SK-N-SH (cell line): ENCODE measurements at regions not wholly inside any gene's neighbourhood (a gene's known extent, or its start where the extent isn't known, plus 50 kb on each side); places are given as distances from the start of the nearest gene placed in this dataset.

ENCODE experiments used
- CTCF ChIA-PET: fragments of 300-600, 350-600 bp; formaldehyde crosslinking; extraction: SDS; loops from one replicate; lab custom pipeline; 2021; lab: Yijun Ruan, JAX
- POLR2A ChIA-PET: fragments of 350-600 bp; sonication (Branson Sonifier 250); formaldehyde crosslinking; extraction: SDS; loops from one replicate; lab custom pipeline; 2020; ENCODE audit warnings: antibody characterized with exemption, inconsistent platforms; lab: Yijun Ruan, JAX
- DNase-seq: peaks from one replicate; pipeline ENCODE4 v3.0.0; 2012
- H2AFZ ChIP-seq: fragments of 200-600 bp; sonication (generic); 2 replicates; pipeline ENCODE4 v1.8.1; 2016; ENCODE audit warnings: antibody characterized with exemption, mild to moderate bottlenecking, low read depth
- H3F3A ChIP-seq: fragments of 200-600 bp; sonication (generic); replicated peaks from 2 replicates; pipeline ENCODE3; 2016; ENCODE audit warnings: antibody characterized with exemption, mild to moderate bottlenecking; ENCODE audit not compliant: insufficient read depth
- H3K27ac ChIP-seq, 2 experiments: fragments of 200-500 bp in 1 of 2; fragments of 200-600 bp in 1 of 2; sonication (Bioruptor generic) in 1 of 2; sonication (generic), shearing (Covaris generic) in 1 of 2; 2 replicates each; pipeline versions ENCODE4 v1.5.1 to v1.6.1; 2014 to 2016; ENCODE audit warnings: low read depth in 2 of 2, inconsistent platforms in 1 of 2, low read length in 1 of 2, mild to moderate bottlenecking in 1 of 2, mixed read lengths in 1 of 2
- H3K27me3 ChIP-seq: fragments of 200-600 bp; sonication (generic), shearing (Covaris generic); 2 replicates; pipeline ENCODE4 v1.6.1; 2016; ENCODE audit warnings: mixed run types; ENCODE audit not compliant: insufficient read depth
- H3K36me3 ChIP-seq, 2 experiments: fragments of 200-500 bp in 1 of 2; fragments of 200-600 bp in 1 of 2; sonication (Bioruptor generic) in 1 of 2; sonication (generic) in 1 of 2; replicated peaks in 1 of 2; 2 replicates each; pipeline versions ENCODE3 to v1.5.1; 2014 to 2016; ENCODE audit warnings: low read length in 1 of 2, mild to moderate bottlenecking in 1 of 2; ENCODE audit not compliant: insufficient read depth in 2 of 2, control insufficient read depth in 1 of 2
- H3K4me1 ChIP-seq, 2 experiments: fragments of 200-500 bp in 1 of 2; fragments of 200-600 bp in 1 of 2; sonication (Bioruptor generic) in 1 of 2; sonication (generic), shearing (Covaris generic) in 1 of 2; 2 replicates each; pipeline versions ENCODE4 v1.5.1 to v1.6.1; 2014 to 2016; ENCODE audit warnings: low read depth in 1 of 2, low read length in 1 of 2, mixed run types in 1 of 2; ENCODE audit not compliant: insufficient read depth in 2 of 2, control insufficient read depth in 1 of 2
- H3K4me2 ChIP-seq: fragments of 200-600 bp; sonication (generic), shearing (Covaris generic); 2 replicates; pipeline ENCODE4 v1.6.1; 2017; ENCODE audit warnings: mixed run types
- H3K4me3 ChIP-seq, 2 experiments: fragments of 200-500 bp in 1 of 2; fragments of 200-600 bp in 1 of 2; sonication (Bioruptor generic) in 1 of 2; sonication (generic), shearing (Covaris generic) in 1 of 2; 2 replicates each; pipeline versions ENCODE4 v1.5.1 to v1.8.1; 2014 to 2016; ENCODE audit warnings: low read depth in 2 of 2, inconsistent platforms in 1 of 2, low read length in 1 of 2, mild to moderate bottlenecking in 1 of 2, mixed read lengths in 1 of 2, moderate library complexity in 1 of 2
- H3K79me2 ChIP-seq: fragments of 200-600 bp; sonication (generic); 2 replicates; pipeline ENCODE4 v1.8.1; 2017; ENCODE audit warnings: mild to moderate bottlenecking; ENCODE audit not compliant: insufficient read depth
- H3K9ac ChIP-seq: fragments of 200-600 bp; sonication (generic); 2 replicates; pipeline ENCODE4 v1.6.1; 2017; ENCODE audit warnings: mixed run types
- H3K9me2 ChIP-seq: fragments of 200-600 bp; sonication (generic); 2 replicates; pipeline ENCODE4 v1.6.1; 2017; ENCODE audit warnings: mixed run types
- H3K9me3 ChIP-seq: fragments of 200-600 bp; sonication (generic); 2 replicates; pipeline ENCODE4 v1.6.1; 2017; ENCODE audit warnings: mixed run types, mild to moderate bottlenecking, moderate library complexity
- H4K20me1 ChIP-seq: fragments of 200-600 bp; sonication (generic); 2 replicates; pipeline ENCODE4 v1.6.1; 2017; ENCODE audit warnings: mild to moderate bottlenecking, mixed run types; ENCODE audit not compliant: insufficient read depth
- CHD2 ChIP-seq: fragments of 150-350 bp; IDR thresholded peaks from 2 replicates; pipeline ENCODE4 v1.6.1; 2018; ENCODE audit warnings: low read length; ENCODE audit not compliant: partially characterized antibody
- CTCF ChIP-seq: fragments of 200-600 bp; sonication (generic); IDR thresholded peaks from 2 replicates; pipeline ENCODE4 v1.6.1; 2017; ENCODE audit warnings: antibody characterized with exemption, mild to moderate bottlenecking, moderate library complexity
- EP300 ChIP-seq, 2 experiments: IDR thresholded peaks; 2 replicates each; pipeline versions ENCODE4 v1.4.0 to v1.6.1; 2012; ENCODE audit warnings: borderline replicate concordance in 1 of 2, low read depth in 1 of 2, low read length in 1 of 2
- FOXJ3 ChIP-seq: sonication (generic); formaldehyde crosslinking; IDR thresholded peaks from 2 replicates; pipeline ENCODE4 v1.5.1; 2020; ENCODE audit warnings: mild to moderate bottlenecking, missing genetic modification reagents
- FOXM1 ChIP-seq: IDR thresholded peaks from 2 replicates; pipeline ENCODE4 v1.4.0; 2012; ENCODE audit warnings: low read depth, mild to moderate bottlenecking
- GABPA ChIP-seq: IDR thresholded peaks from 2 replicates; pipeline ENCODE4 v1.4.0; 2012; ENCODE audit warnings: low read depth, mild to moderate bottlenecking
- GATA2 ChIP-seq: sonication (generic); formaldehyde crosslinking; IDR thresholded peaks from 2 replicates; pipeline ENCODE4 v1.5.0; 2020; ENCODE audit warnings: mild to moderate bottlenecking, missing genetic modification reagents
- JUND ChIP-seq: IDR thresholded peaks from 2 replicates; pipeline ENCODE4 v1.4.0; 2012
- MXI1 ChIP-seq: IDR thresholded peaks from 2 replicates; pipeline ENCODE4 v1.6.1; 2012; ENCODE audit warnings: mild to moderate bottlenecking, low read depth, low read length, improper control_type of control experiment
- NFIC ChIP-seq: IDR thresholded peaks from 2 replicates; pipeline ENCODE4 v1.4.0; 2012; ENCODE audit warnings: borderline replicate concordance
- PBX3 ChIP-seq: IDR thresholded peaks from 2 replicates; pipeline ENCODE4; 2012
- RXRA ChIP-seq: IDR thresholded peaks from 2 replicates; pipeline ENCODE4 v1.4.0; 2012; ENCODE audit warnings: low read depth, mild to moderate bottlenecking, borderline replicate concordance
- SIN3A ChIP-seq: IDR thresholded peaks from 2 replicates; pipeline ENCODE4 v1.6.1; 2012; ENCODE audit warnings: low read depth, mild to moderate bottlenecking, low read length, moderate library complexity, borderline replicate concordance
- TAF1 ChIP-seq: IDR thresholded peaks from 2 replicates; pipeline ENCODE4 v1.6.1; 2012; ENCODE audit warnings: low read depth, mild to moderate bottlenecking, low read length, moderate library complexity, borderline replicate concordance
- TEAD4 ChIP-seq: IDR thresholded peaks from 2 replicates; pipeline ENCODE4 v1.4.0; 2012; ENCODE audit warnings: mild to moderate bottlenecking, borderline replicate concordance; ENCODE audit not compliant: insufficient read depth
- USF1 ChIP-seq: IDR thresholded peaks from 2 replicates; pipeline ENCODE4 v1.4.0; 2012; ENCODE audit warnings: low read depth, borderline replicate concordance
- whole genome bisulfite sequencing: methylation state at CpG from one replicate; pipeline ENCODE4 v1.1.6; 2017; ENCODE audit warnings: low lambda C conversion rate; 5-methylcytosine and 5-hydroxymethylcytosine counted together
- TF ChIP-seq, protein P1 (sequence below): IDR thresholded peaks from 2 replicates; pipeline ENCODE4 v1.4.0; 2012; ENCODE audit warnings: low read depth
- TF ChIP-seq, protein P2 (sequence below): fragments of 150-350 bp; IDR thresholded peaks from 2 replicates; pipeline ENCODE4 v1.6.1; 2016; ENCODE audit warnings: mild to moderate bottlenecking, low read depth, low read length

DNA sequence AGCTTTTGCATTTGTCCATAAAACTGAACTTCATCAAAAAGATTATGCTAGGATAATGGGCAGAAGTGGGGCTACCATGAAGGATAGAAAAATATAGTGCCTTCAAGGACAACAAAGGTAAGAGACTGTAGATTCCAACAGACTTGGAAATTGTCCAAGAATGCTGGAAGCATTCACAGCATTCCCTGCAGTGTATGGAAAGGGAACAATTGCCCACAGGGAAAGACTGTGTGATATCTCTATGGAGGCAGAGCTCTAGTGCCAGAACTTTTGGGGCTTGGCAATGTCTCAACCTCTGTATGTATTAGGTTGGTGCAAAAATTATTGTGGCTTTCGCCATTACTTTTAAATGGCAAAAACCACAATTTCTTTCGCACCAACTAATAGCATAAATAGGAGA, 1598.8 kb upstream of the MIR17HG start:
- H3K27me3 ChIP-seq: no peaks in the 10 kb centered on the region
- H3K79me2 ChIP-seq: no peaks in the 10 kb centered on the region
- POLR2A ChIA-PET: no interaction called here
- no peaks in the 10 kb centered on the region for H3K4me1 ChIP-seq
- no peaks in the 10 kb centered on the region for H3F3A ChIP-seq
- no peak overlapping the region for H3K9ac ChIP-seq
- TF ChIP-seq MXI1: no peak
- no peak for TF ChIP-seq FOXM1
- TF ChIP-seq CTCF: no peak
- no peak for TF ChIP-seq GABPA
- no peak for TF ChIP-seq NFIC
- no peak for TF ChIP-seq JUND
- TF ChIP-seq TAF1: no peak
- TF ChIP-seq RXRA: no peak
- TF ChIP-seq CHD2: no peak
- no peak for TF ChIP-seq TEAD4
- TF ChIP-seq SIN3A: no peak
- TF ChIP-seq, protein P1, sequence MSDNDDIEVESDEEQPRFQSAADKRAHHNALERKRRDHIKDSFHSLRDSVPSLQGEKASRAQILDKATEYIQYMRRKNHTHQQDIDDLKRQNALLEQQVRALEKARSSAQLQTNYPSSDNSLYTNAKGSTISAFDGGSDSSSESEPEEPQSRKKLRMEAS: no peak
- TF ChIP-seq, protein P2, sequence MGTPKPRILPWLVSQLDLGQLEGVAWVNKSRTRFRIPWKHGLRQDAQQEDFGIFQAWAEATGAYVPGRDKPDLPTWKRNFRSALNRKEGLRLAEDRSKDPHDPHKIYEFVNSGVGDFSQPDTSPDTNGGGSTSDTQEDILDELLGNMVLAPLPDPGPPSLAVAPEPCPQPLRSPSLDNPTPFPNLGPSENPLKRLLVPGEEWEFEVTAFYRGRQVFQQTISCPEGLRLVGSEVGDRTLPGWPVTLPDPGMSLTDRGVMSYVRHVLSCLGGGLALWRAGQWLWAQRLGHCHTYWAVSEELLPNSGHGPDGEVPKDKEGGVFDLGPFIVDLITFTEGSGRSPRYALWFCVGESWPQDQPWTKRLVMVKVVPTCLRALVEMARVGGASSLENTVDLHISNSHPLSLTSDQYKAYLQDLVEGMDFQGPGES: no peak
- no peak for TF ChIP-seq EP300 (IDR thresholded peaks at IDR 0.05; ENCODE audit: borderline replicate concordance in 1 of 2, low read depth in 1 of 2, low read length in 1 of 2)
- no peak for TF ChIP-seq PBX3
- no peak for TF ChIP-seq USF1
- no peak for TF ChIP-seq FOXJ3
- no peak for TF ChIP-seq GATA2 (CRISPR knock-in tag)
- no peaks in the 10 kb centered on the region for H4K20me1 ChIP-seq
- no peaks in the 10 kb centered on the region for H3K36me3 ChIP-seq
- DNase-seq: no peak
- H3K9me3 ChIP-seq: no peaks in the 10 kb centered on the region
- H3K27ac ChIP-seq: no peak overlapping the region
- no peaks in the 10 kb centered on the region for H3K9me2 ChIP-seq
- H3K4me2 ChIP-seq: no peak overlapping the region
- no peak overlapping the region for H2AFZ ChIP-seq
- no peak overlapping the region for H3K4me3 ChIP-seq
- WGBS: 92% methylated on average over 2 of the region's 2 CpGs
- CTCF ChIA-PET: no interaction called here
